K562 (cell line): ENCODE measurements at regions not wholly inside any gene's neighbourhood (a gene's known extent, or its start where the extent isn't known, plus 50 kb on each side); places are given as distances from the start of the nearest gene placed in this dataset.

Experiments
- C11orf30 ChIP-seq: fragments of 450-650 bp; IDR thresholded peaks from 2 replicates; pipeline ENCODE4 v1.6.1; 2016; ENCODE audit warnings: low read depth, mild to moderate bottlenecking
- CBX5 ChIP-seq: IDR thresholded peaks from 2 replicates; pipeline ENCODE4 v1.6.1; 2014; ENCODE audit warnings: low read depth, borderline replicate concordance
- CGGBP1 ChIP-seq: fragments of 250-450 bp; sonication (Bioruptor Pico); IDR thresholded peaks from 2 replicates; pipeline ENCODE4 v1.9.0; 2021; ENCODE audit warnings: mild to moderate bottlenecking
- CHD4 ChIP-seq: fragments of 200-600 bp; sonication (generic); IDR thresholded peaks from 3 replicates; pipeline ENCODE4 v1.6.1; 2012; ENCODE audit warnings: low read depth, mild to moderate bottlenecking, mixed read lengths, low read length, inconsistent platforms; ENCODE audit not compliant: insufficient read depth, insufficient replicate concordance, poor library complexity, severe bottlenecking
- DPF2 ChIP-seq: fragments of 450-650 bp; IDR thresholded peaks from 2 replicates; pipeline ENCODE4 v1.6.1; 2016
- EHMT2 ChIP-seq: fragments of 450-650 bp; IDR thresholded peaks from 2 replicates; pipeline ENCODE4 v1.6.1; 2018; ENCODE audit warnings: antibody characterized with exemption
- EP400 ChIP-seq: fragments of 450-650 bp; IDR thresholded peaks from 2 replicates; pipeline ENCODE4 v1.6.1; 2017; ENCODE audit warnings: antibody characterized with exemption, mild to moderate bottlenecking, moderate library complexity
- GATAD2B ChIP-seq: fragments of 450-650 bp; IDR thresholded peaks from 2 replicates; pipeline ENCODE4 v1.6.1; 2017; ENCODE audit warnings: mild to moderate bottlenecking, borderline replicate concordance
- GTF2F1 ChIP-seq: IDR thresholded peaks from 2 replicates; pipeline ENCODE4 v1.6.1; 2011; ENCODE audit warnings: low read depth, low read length, improper control_type of control experiment
- JUND ChIP-seq, 2 experiments: IDR thresholded peaks; 2 replicates in 1 of 2; 3 replicates in 1 of 2; pipeline ENCODE4 v1.6.1; 2011; ENCODE audit warnings: borderline replicate concordance in 2 of 2, low read depth in 2 of 2, low read length in 2 of 2, improper control_type of control experiment in 1 of 2, missing biosample characterization in 1 of 2, missing genetic modification characterization in 1 of 2, missing genetic modification reagents in 1 of 2
- KLF13 ChIP-seq: fragments of 450-650 bp; IDR thresholded peaks from 2 replicates; pipeline ENCODE4 v1.6.1; 2016; ENCODE audit warnings: missing genetic modification characterization, low read depth, mild to moderate bottlenecking, missing compliant biosample characterization, moderate library complexity, borderline replicate concordance
- MAFF ChIP-seq: IDR thresholded peaks from 2 replicates; pipeline ENCODE4 v1.6.1; 2012; ENCODE audit warnings: low read length, improper control_type of control experiment
- NFIC ChIP-seq: fragments of 450-650 bp; IDR thresholded peaks from 2 replicates; pipeline ENCODE4 v1.6.1; 2017; ENCODE audit warnings: mild to moderate bottlenecking, inconsistent platforms
- PHB ChIP-seq: fragments of 250-450 bp; sonication (Bioruptor Pico); IDR thresholded peaks from 2 replicates; pipeline ENCODE4 v1.5.0; 2021
- RUNX1 ChIP-seq: sonication (generic); IDR thresholded peaks from 2 replicates; pipeline ENCODE4 v1.6.1; 2016; ENCODE audit warnings: antibody characterized with exemption, low read depth
- SMARCA4 ChIP-seq: fragments of 450-650 bp; IDR thresholded peaks from 2 replicates; pipeline ENCODE4 v1.6.1; 2016
- SOX6 ChIP-seq: fragments of 450-650 bp; IDR thresholded peaks from 2 replicates; pipeline ENCODE4 v1.6.1; 2014; ENCODE audit warnings: mild to moderate bottlenecking
- TBL1XR1 ChIP-seq, 2 experiments: IDR thresholded peaks; 2 replicates each; pipeline ENCODE4 v1.6.1; 2012; ENCODE audit warnings: improper control_type of control experiment in 2 of 2, low read length in 2 of 2, mild to moderate bottlenecking in 1 of 2
- ZBTB7A ChIP-seq: IDR thresholded peaks from 2 replicates; pipeline ENCODE4 v1.6.1; 2011; ENCODE audit warnings: low read depth, mild to moderate bottlenecking, low read length, moderate library complexity, borderline replicate concordance; ENCODE audit not compliant: control insufficient read depth
- ZNF121 ChIP-seq: sonication (generic); formaldehyde crosslinking; conservative IDR thresholded peaks from 2 replicates; pipeline ENCODE4 v1.8.0; 2022; ENCODE audit warnings: missing genetic modification reagents
- ZNF316 ChIP-seq: fragments of 450-650 bp; IDR thresholded peaks from 2 replicates; pipeline ENCODE4 v1.6.1; 2016
- ZNF398 ChIP-seq: fragments of 250-450 bp; sonication (Bioruptor Pico); IDR thresholded peaks from 2 replicates; pipeline ENCODE4 v1.8.0; 2021; ENCODE audit warnings: moderate library complexity, mild to moderate bottlenecking, inconsistent platforms
- ZNF592 ChIP-seq: fragments of 450-650 bp; IDR thresholded peaks from 2 replicates; pipeline ENCODE4 v1.6.1; 2017; ENCODE audit warnings: antibody characterized with exemption, mild to moderate bottlenecking

GRCh38 chr3:72319194-72320094, 528.8 kb downstream of the SHQ1 start (continued):
- peak; percentile 67; the same call in 1 of the 2 replicates for TF ChIP-seq SOX6
- TF ChIP-seq EP400 = peak; percentile 53
- peak; percentile 88 for TF ChIP-seq JUND (IDR thresholded peaks at IDR 0.05; ENCODE audit: borderline replicate concordance, low read depth, low read length)
- TF ChIP-seq JUND (tag; IDR thresholded peaks at IDR 0.05; ENCODE audit: borderline replicate concordance, low read depth, low read length) = peak; percentile 89; the same call in 2 of the 3 replicates
- 0 out of 2 replicates have a peak, but pooled peaks have one; percentile 5 for TF ChIP-seq NFIC
- 0 out of 2 replicates have a peak, but pooled peaks have one; percentile 12 for TF ChIP-seq KLF13
- TF ChIP-seq PHB (CRISPR knock-in tag) = no peak
- no peak for TF ChIP-seq GTF2F1
- peak; percentile 85 for TF ChIP-seq DPF2
- peak; percentile 83 for TF ChIP-seq SMARCA4
- 0 out of 4 replicates have a peak, but pooled peaks of 1 of the 2 experiments have one; percentile 37 for TF ChIP-seq TBL1XR1 (IDR thresholded peaks at IDR 0.05; ENCODE audit: low read length in 2 of 2)
- no peak for TF ChIP-seq ZNF398 (CRISPR knock-in tag)
- TF ChIP-seq CBX5 = no peak
- TF ChIP-seq GATAD2B = peak; percentile 61; the same call in 1 of the 2 replicates
- peak; percentile 76 for TF ChIP-seq CHD4
- TF ChIP-seq EHMT2 = no peak
- TF ChIP-seq ZNF592 = peak; percentile 94
- TF ChIP-seq ZNF121 (CRISPR knock-in tag) = no peak
- no peak for TF ChIP-seq RUNX1
- peak; percentile 86 for TF ChIP-seq ZNF316
- no peak for TF ChIP-seq CGGBP1 (CRISPR knock-in tag)
- TF ChIP-seq C11orf30 = peak; percentile 85
- no peak for TF ChIP-seq ZBTB7A
- peak; percentile 80 for TF ChIP-seq MAFF
